ENCODE measurements at regions not wholly inside any gene's neighbourhood (a gene's known extent, or its start where the extent isn't known, plus 50 kb on each side); places are given as distances from the start of the nearest gene placed in this dataset.

GRCh38 chr6:20286968-20287565 lies 74.8 kb upstream of the MBOAT1 start:
- no peak for TF ChIP-seq POLR2AphosphoS5 (IDR thresholded peaks at IDR 0.05; ENCODE audit: low read depth, low read length)
- no peak for TF ChIP-seq TAF1 (IDR thresholded peaks at IDR 0.05; ENCODE audit: borderline replicate concordance, low read depth, low read length)
- no peak for TF ChIP-seq POLR2A (IDR thresholded peaks at IDR 0.05; ENCODE audit: low read depth, low read length)
- FAIRE-seq (no peak), DNase-seq (ENCODE audit: insufficient read length) (no peak)

- TF ChIP-seq POLR2AphosphoS5 (IDR thresholded peaks at IDR 0.05; ENCODE audit: low read depth, low read length): no peak
- no peak for TF ChIP-seq TAF1 (IDR thresholded peaks at IDR 0.05; ENCODE audit: borderline replicate concordance, low read depth, low read length)
- TF ChIP-seq POLR2A (IDR thresholded peaks at IDR 0.05; ENCODE audit: low read depth, low read length): no peak
- FAIRE-seq: peak; percentile 96
- DNase-seq (ENCODE audit: insufficient read length): peak; percentile 18
Measured at GRCh38 chr6:20291764-20292580, 79.7 kb upstream of the MBOAT1 start.

GRCh38 chr6:20292905-20293304 lies 80.6 kb upstream of the MBOAT1 start:
- no peak for TF ChIP-seq POLR2A (IDR thresholded peaks at IDR 0.05; ENCODE audit: low read depth, low read length)
- TF ChIP-seq TAF1 (IDR thresholded peaks at IDR 0.05; ENCODE audit: borderline replicate concordance, low read depth, low read length): no peak
- no peak for TF ChIP-seq POLR2AphosphoS5 (IDR thresholded peaks at IDR 0.05; ENCODE audit: low read depth, low read length)
- no peak for FAIRE-seq
- no peak for DNase-seq (ENCODE audit: insufficient read length)

- TF ChIP-seq POLR2A (IDR thresholded peaks at IDR 0.05; ENCODE audit: low read depth, low read length): no peak
- no peak for TF ChIP-seq POLR2AphosphoS5 (IDR thresholded peaks at IDR 0.05; ENCODE audit: low read depth, low read length)
- no peak for TF ChIP-seq TAF1 (IDR thresholded peaks at IDR 0.05; ENCODE audit: borderline replicate concordance, low read depth, low read length)
- DNase-seq (ENCODE audit: insufficient read length) (no peak), FAIRE-seq (no peak)
Measured at GRCh38 chr6:20301256-20301655, 89.0 kb upstream of the MBOAT1 start.

GRCh38 chr6:20302168-20302567 lies 89.9 kb upstream of the MBOAT1 start:
- TF ChIP-seq POLR2AphosphoS5 (IDR thresholded peaks at IDR 0.05; ENCODE audit: low read depth, low read length) (no peak), POLR2A (IDR thresholded peaks at IDR 0.05; ENCODE audit: low read depth, low read length) (no peak), TAF1 (IDR thresholded peaks at IDR 0.05; ENCODE audit: borderline replicate concordance, low read depth, low read length) (no peak)
- DNase-seq (ENCODE audit: insufficient read length) (no peak), FAIRE-seq (no peak)

- DNase-seq (ENCODE audit: insufficient read length) (no peak), FAIRE-seq (no peak)
- TF ChIP-seq POLR2A (IDR thresholded peaks at IDR 0.05; ENCODE audit: low read depth, low read length): no peak
- TF ChIP-seq POLR2AphosphoS5 (IDR thresholded peaks at IDR 0.05; ENCODE audit: low read depth, low read length): no peak
- no peak for TF ChIP-seq TAF1 (IDR thresholded peaks at IDR 0.05; ENCODE audit: borderline replicate concordance, low read depth, low read length)
Measured at GRCh38 chr6:20302702-20303251, 90.5 kb upstream of the MBOAT1 start.

GRCh38 chr6:20306491-20306890 lies 94.2 kb upstream of the MBOAT1 start:
- FAIRE-seq (no peak), DNase-seq (ENCODE audit: insufficient read length) (no peak)
- TF ChIP-seq POLR2AphosphoS5 (IDR thresholded peaks at IDR 0.05; ENCODE audit: low read depth, low read length) (no peak), TAF1 (IDR thresholded peaks at IDR 0.05; ENCODE audit: borderline replicate concordance, low read depth, low read length) (no peak), POLR2A (IDR thresholded peaks at IDR 0.05; ENCODE audit: low read depth, low read length) (no peak)

- no peak for DNase-seq (ENCODE audit: insufficient read length)
- no peak for FAIRE-seq
- TF ChIP-seq POLR2A (IDR thresholded peaks at IDR 0.05; ENCODE audit: low read depth, low read length) (no peak), TAF1 (IDR thresholded peaks at IDR 0.05; ENCODE audit: borderline replicate concordance, low read depth, low read length) (no peak), POLR2AphosphoS5 (IDR thresholded peaks at IDR 0.05; ENCODE audit: low read depth, low read length) (no peak)
Measured at GRCh38 chr6:20309186-20309585, 92.5 kb upstream of the E2F3 start.

- DNase-seq (ENCODE audit: insufficient read length) (no peak), FAIRE-seq (no peak)
- TF ChIP-seq POLR2AphosphoS5 (IDR thresholded peaks at IDR 0.05; ENCODE audit: low read depth, low read length) (no peak), TAF1 (IDR thresholded peaks at IDR 0.05; ENCODE audit: borderline replicate concordance, low read depth, low read length) (no peak), POLR2A (IDR thresholded peaks at IDR 0.05; ENCODE audit: low read depth, low read length) (no peak)
Measured at GRCh38 chr6:20310185-20310584, 91.5 kb upstream of the E2F3 start.

GRCh38 chr6:20312606-20313005 lies 89.1 kb upstream of the E2F3 start:
- no peak for TF ChIP-seq TAF1 (IDR thresholded peaks at IDR 0.05; ENCODE audit: borderline replicate concordance, low read depth, low read length)
- TF ChIP-seq POLR2AphosphoS5 (IDR thresholded peaks at IDR 0.05; ENCODE audit: low read depth, low read length): no peak
- no peak for TF ChIP-seq POLR2A (IDR thresholded peaks at IDR 0.05; ENCODE audit: low read depth, low read length)
- DNase-seq (ENCODE audit: insufficient read length): no peak
- FAIRE-seq: no peak

- DNase-seq (ENCODE audit: insufficient read length): no peak
- no peak for TF ChIP-seq TAF1 (IDR thresholded peaks at IDR 0.05; ENCODE audit: borderline replicate concordance, low read depth, low read length)
- TF ChIP-seq POLR2AphosphoS5 (IDR thresholded peaks at IDR 0.05; ENCODE audit: low read depth, low read length): no peak
- FAIRE-seq: no peak
Measured at GRCh38 chr6:20313051-20313450, 88.6 kb upstream of the E2F3 start.
